DND-41 (cell line): ENCODE measurements at regions not wholly inside any gene's neighbourhood (a gene's known extent, or its start where the extent isn't known, plus 50 kb on each side); places are given as distances from the start of the nearest gene placed in this dataset.

Experiments used
- CTCF ChIP-seq: IDR thresholded peaks from 2 replicates; pipeline ENCODE4 v1.5.1; 2012; ENCODE audit warnings: borderline replicate concordance, low read length, moderate library complexity, mild to moderate bottlenecking; ENCODE audit not compliant: poor library complexity, severe bottlenecking; ENCODE audit errors: extremely low read depth
- EZH2 ChIP-seq: IDR thresholded peaks from 3 replicates; pipeline ENCODE4 v1.6.1; 2012; ENCODE audit warnings: borderline replicate concordance, low read depth, mild to moderate bottlenecking, moderate library complexity, low read length, inconsistent platforms; ENCODE audit not compliant: severe bottlenecking

- TF ChIP-seq CTCF (no peak), EZH2 (no peak)
Observed at GRCh38 chr12:88658009-88658408, 77.7 kb upstream of the KITLG start.
